HepG2 (cell line): ENCODE measurements at regions not wholly inside any gene's neighbourhood (a gene's known extent, or its start where the extent isn't known, plus 50 kb on each side); places are given as distances from the start of the nearest gene placed in this dataset.

Experiments used
- ATAC-seq: fragments of 200-7000 bp; cut with Tn5 transposase; 3 replicates; pipeline ENCODE4 v1.9.1; 2020; ENCODE audit warnings: mild to moderate bottlenecking, moderate library complexity
- BruUV-seq: library from RNA; stranded (reverse); fragments of 400-500 nt; replicated peaks from 2 replicates; lab custom pipeline; 2021; lab: Mats Ljungman, UMichigan
- CTCF ChIA-PET: fragments of 300-600 bp; formaldehyde crosslinking; extraction: SDS; loops from one replicate; lab custom pipeline; 2021; ENCODE audit warnings: low total read pairs, inconsistent platforms, low intra/inter-chr PET ratio; lab: Yijun Ruan, JAX
- POLR2A ChIA-PET: fragments of 350-600 bp; sonication (Branson Sonifier 250); formaldehyde crosslinking; loops from one replicate; lab custom pipeline; 2020; ENCODE audit warnings: antibody characterized with exemption, inconsistent platforms; lab: Yijun Ruan, JAX
- DNase-seq: peaks from one replicate; pipeline ENCODE4 v3.0.0-alpha.2; 2015; ENCODE audit warnings: low spot score
- FAIRE-seq: peaks from 3 replicates; lab custom pipeline; 2011; peaks lifted over from hg19 to GRCh38; lab: Jason Lieb, UNC
- H2AFZ ChIP-seq: one replicate; pipeline ENCODE4 v1.6.1; 2011; ENCODE audit warnings: low read length, inconsistent platforms
- H3K27ac ChIP-seq: fragments of 300-600 bp; 3 replicates; pipeline ENCODE4 v1.8.0; 2011; ENCODE audit warnings: mixed run types, mild to moderate bottlenecking, mixed read lengths, low read length, inconsistent platforms; ENCODE audit not compliant: insufficient read depth; ENCODE audit errors: extremely low read length
- H3K27me3 ChIP-seq, 2 experiments: fragments of 200-600 bp in 1 of 2; 2 replicates in 1 of 2; 3 replicates in 1 of 2; pipeline versions ENCODE4 v1.6.0 to v1.8.0; 2011; ENCODE audit warnings: low read length in 2 of 2, mild to moderate bottlenecking in 2 of 2, moderate library complexity in 2 of 2, inconsistent platforms in 1 of 2; ENCODE audit not compliant: insufficient read depth in 2 of 2, control insufficient read depth in 1 of 2
- H3K36me3 ChIP-seq, 2 experiments: fragments of 200-600 bp in 1 of 2; replicated peaks in 1 of 2; 2 replicates in 1 of 2; 3 replicates in 1 of 2; pipeline versions ENCODE4 v1.5.1 to v1.8.0; 2011; ENCODE audit warnings: low read length in 2 of 2, inconsistent platforms in 1 of 2; ENCODE audit not compliant: insufficient read depth in 2 of 2, control insufficient read depth in 1 of 2
- H3K4me1 ChIP-seq: 2 replicates; pipeline ENCODE4 v1.5.1; 2012; ENCODE audit warnings: low read length, inconsistent platforms; ENCODE audit not compliant: insufficient read depth
- H3K4me2 ChIP-seq: 2 replicates; pipeline ENCODE4 v1.6.0; 2011; ENCODE audit warnings: low read depth, low read length, inconsistent platforms
- H3K4me3 ChIP-seq, 3 experiments: fragments of 200-600 bp in 1 of 3; sonication (generic), shearing (Covaris generic) in 1 of 3; replicated peaks in 1 of 3; 2 replicates each; pipeline ENCODE4 v1.5.1; 2011 to 2016; ENCODE audit warnings: low read length in 3 of 3, inconsistent platforms in 2 of 3, low read depth in 2 of 3, mild to moderate bottlenecking in 2 of 3, control low read depth in 1 of 3, mixed read lengths in 1 of 3; ENCODE audit not compliant: insufficient read depth in 1 of 3
- H3K79me2 ChIP-seq: one replicate; pipeline ENCODE4 v1.6.1; 2011; ENCODE audit warnings: low read length, inconsistent platforms; ENCODE audit not compliant: insufficient read depth
- H3K9ac ChIP-seq: 2 replicates; pipeline ENCODE4 v1.6.0; 2011; ENCODE audit warnings: mild to moderate bottlenecking, low read depth, low read length, inconsistent platforms; ENCODE audit not compliant: insufficient read depth
- H3K9me3 ChIP-seq: 2 replicates; pipeline ENCODE4 v1.5.1; 2012; ENCODE audit warnings: mild to moderate bottlenecking, low read length
- H4K20me1 ChIP-seq: 2 replicates; pipeline ENCODE4 v1.6.0; 2011; ENCODE audit warnings: inconsistent platforms, mild to moderate bottlenecking, low read length, moderate library complexity; ENCODE audit not compliant: insufficient read depth
- HDAC1 ChIP-seq: sonication (generic); formaldehyde crosslinking; IDR thresholded peaks from 2 replicates; pipeline ENCODE4 v1.5.1; 2020; ENCODE audit warnings: mild to moderate bottlenecking, missing genetic modification reagents
- IRX3 ChIP-seq: sonication (generic); formaldehyde crosslinking; IDR thresholded peaks from 2 replicates; pipeline ENCODE4 v1.8.1; 2023; ENCODE audit warnings: mild to moderate bottlenecking, low read depth, missing genetic modification reagents, borderline replicate concordance
- JUNB ChIP-seq: sonication (generic); formaldehyde crosslinking; IDR thresholded peaks from 2 replicates; pipeline ENCODE4 v1.8.0; 2022; ENCODE audit warnings: missing genetic modification reagents, mild to moderate bottlenecking, borderline replicate concordance
- NPAS2 ChIP-seq: sonication (generic); formaldehyde crosslinking; IDR thresholded peaks from 2 replicates; pipeline ENCODE4 v1.8.0; 2022; ENCODE audit warnings: mild to moderate bottlenecking, missing genetic modification reagents, borderline replicate concordance
- SIN3B ChIP-seq: fragments of 150-350 bp; IDR thresholded peaks from 2 replicates; pipeline ENCODE4 v1.6.1; 2014; ENCODE audit warnings: low read length
- ZNF660 ChIP-seq: sonication (generic); formaldehyde crosslinking; IDR thresholded peaks from 2 replicates; pipeline ENCODE4 v1.5.1; 2020; ENCODE audit warnings: mild to moderate bottlenecking, low read depth, missing genetic modification reagents, borderline replicate concordance
- ZNF781 ChIP-seq: sonication (generic); formaldehyde crosslinking; IDR thresholded peaks from 2 replicates; pipeline ENCODE4 v1.5.1; 2020; ENCODE audit warnings: borderline replicate concordance, mild to moderate bottlenecking, missing genetic modification reagents; ENCODE audit errors: not compliant biosample characterization
- ZZZ3 ChIP-seq: sonication (generic); formaldehyde crosslinking; IDR thresholded peaks from 2 replicates; pipeline ENCODE4 v1.4.0; 2020; ENCODE audit warnings: missing genetic modification reagents, mild to moderate bottlenecking, borderline replicate concordance
- WGBS: methylation state at CpG from one replicate; pipeline ENCODE4 v1.1.6; 2017; ENCODE audit warnings: low lambda C conversion rate; 5-methylcytosine and 5-hydroxymethylcytosine counted together
- in situ Hi-C: cut with HindIII; loops from 2 replicates; pipeline ENCODE4 v1.10.0; 2017; ENCODE audit warnings: low pct_unique_long_range_greater_than_20kb; ENCODE audit not compliant: extremely low pct_ligation_motif_present
- intact Hi-C: fragments of 100-400 bp; cut with micrococcal nuclease; formaldehyde crosslinking; loops from one replicate; pipeline ENCODE4 v1.10.0; 2022; ENCODE audit not compliant: unreplicated experiment
- TF ChIP-seq, protein P1 (sequence below): sonication (generic); formaldehyde crosslinking; IDR thresholded peaks from 2 replicates; pipeline ENCODE4 v1.4.0; 2020; ENCODE audit warnings: missing genetic modification reagents, borderline replicate concordance
- TF ChIP-seq, protein P2 (sequence below): sonication (generic); formaldehyde crosslinking; IDR thresholded peaks from 2 replicates; pipeline ENCODE4 v1.9.0; 2021; ENCODE audit warnings: missing genetic modification reagents, mild to moderate bottlenecking, borderline replicate concordance
- TF ChIP-seq, protein P3 (sequence below): IDR thresholded peaks from 2 replicates; pipeline ENCODE4 v1.6.1; 2016; ENCODE audit warnings: missing genetic modification reagents, missing compliant biosample characterization

DNA sequence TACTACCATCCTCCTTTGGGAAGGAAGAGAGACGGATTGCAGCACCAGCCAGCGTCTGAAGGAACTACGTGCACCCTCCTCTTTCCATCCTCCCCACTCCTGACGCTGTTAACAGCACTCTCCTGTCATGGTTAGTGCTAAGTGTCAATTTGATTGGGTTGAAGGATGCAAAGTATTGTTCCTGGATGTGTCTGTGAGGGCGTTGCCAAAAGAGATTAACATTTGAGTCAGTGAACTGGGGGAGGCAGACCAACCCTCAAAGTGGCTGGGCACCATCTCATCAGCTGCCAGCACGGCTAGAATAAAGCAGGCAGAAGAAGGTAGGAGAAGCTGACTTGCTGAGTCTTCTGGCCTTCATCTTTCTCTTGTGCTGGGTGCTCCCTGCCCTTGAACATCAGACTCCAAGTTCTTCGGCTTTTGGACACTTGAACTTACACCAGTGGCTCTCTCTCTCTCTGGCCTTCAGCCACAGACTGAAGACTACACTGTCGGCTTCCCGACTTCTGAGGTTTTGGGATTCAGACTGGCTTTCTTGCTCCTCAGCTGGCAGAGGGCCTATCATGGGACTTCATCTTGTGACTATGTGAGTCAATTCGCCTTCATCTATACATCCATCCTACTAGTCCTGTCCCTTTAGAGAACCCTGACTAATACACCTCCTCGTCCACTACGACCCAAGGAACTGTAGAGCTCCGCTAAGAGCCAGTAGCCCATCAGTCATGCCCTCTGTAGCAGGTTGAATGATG, 128.2 kb upstream of the HES1 start:
- intact Hi-C loops, result no loop called here
- Histone ChIP-seq H3K4me1 (peaks cover 26% of the 10 kb centered on the region), H3K4me2 (no peak overlapping the region), H3K27ac (no peak overlapping the region), H4K20me1 (no peaks in the 10 kb centered on the region), H3K27me3 (peaks cover 0 to 17% of the 10 kb centered on the region in 2 experiments; a peak in 1 of 5 replicates), H3K36me3 (no peaks in the 10 kb centered on the region), H3K9ac (no peak overlapping the region), H3K4me3 (no peak overlapping the region), H3K9me3 (no peaks in the 10 kb centered on the region), H3K79me2 (no peaks in the 10 kb centered on the region), H2AFZ (no peak overlapping the region)
- no peak for DNase-seq
- ATAC-seq, result no peak
- WGBS, result 40% methylated on average over 13 of the region's 13 CpGs
- no TSS peak for BruUV-seq
- FAIRE-seq, result no peak
- ChIA-PET CTCF (no interaction called here), POLR2A (no interaction called here)
- in situ Hi-C loops, result no loop called here
- TF ChIP-seq, protein P1, sequence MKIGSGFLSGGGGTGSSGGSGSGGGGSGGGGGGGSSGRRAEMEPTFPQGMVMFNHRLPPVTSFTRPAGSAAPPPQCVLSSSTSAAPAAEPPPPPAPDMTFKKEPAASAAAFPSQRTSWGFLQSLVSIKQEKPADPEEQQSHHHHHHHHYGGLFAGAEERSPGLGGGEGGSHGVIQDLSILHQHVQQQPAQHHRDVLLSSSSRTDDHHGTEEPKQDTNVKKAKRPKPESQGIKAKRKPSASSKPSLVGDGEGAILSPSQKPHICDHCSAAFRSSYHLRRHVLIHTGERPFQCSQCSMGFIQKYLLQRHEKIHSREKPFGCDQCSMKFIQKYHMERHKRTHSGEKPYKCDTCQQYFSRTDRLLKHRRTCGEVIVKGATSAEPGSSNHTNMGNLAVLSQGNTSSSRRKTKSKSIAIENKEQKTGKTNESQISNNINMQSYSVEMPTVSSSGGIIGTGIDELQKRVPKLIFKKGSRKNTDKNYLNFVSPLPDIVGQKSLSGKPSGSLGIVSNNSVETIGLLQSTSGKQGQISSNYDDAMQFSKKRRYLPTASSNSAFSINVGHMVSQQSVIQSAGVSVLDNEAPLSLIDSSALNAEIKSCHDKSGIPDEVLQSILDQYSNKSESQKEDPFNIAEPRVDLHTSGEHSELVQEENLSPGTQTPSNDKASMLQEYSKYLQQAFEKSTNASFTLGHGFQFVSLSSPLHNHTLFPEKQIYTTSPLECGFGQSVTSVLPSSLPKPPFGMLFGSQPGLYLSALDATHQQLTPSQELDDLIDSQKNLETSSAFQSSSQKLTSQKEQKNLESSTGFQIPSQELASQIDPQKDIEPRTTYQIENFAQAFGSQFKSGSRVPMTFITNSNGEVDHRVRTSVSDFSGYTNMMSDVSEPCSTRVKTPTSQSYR (CRISPR knock-in tag), result no peak
- TF ChIP-seq ZZZ3 (CRISPR knock-in tag) (no peak), HDAC1 (CRISPR knock-in tag) (no peak), IRX3 (CRISPR knock-in tag) (no peak), SIN3B (no peak), ZNF781 (CRISPR knock-in tag) (no peak), ZNF660 (CRISPR knock-in tag) (no peak), NPAS2 (CRISPR knock-in tag) (no peak), JUNB (CRISPR knock-in tag) (no peak)
- TF ChIP-seq, protein P2, sequence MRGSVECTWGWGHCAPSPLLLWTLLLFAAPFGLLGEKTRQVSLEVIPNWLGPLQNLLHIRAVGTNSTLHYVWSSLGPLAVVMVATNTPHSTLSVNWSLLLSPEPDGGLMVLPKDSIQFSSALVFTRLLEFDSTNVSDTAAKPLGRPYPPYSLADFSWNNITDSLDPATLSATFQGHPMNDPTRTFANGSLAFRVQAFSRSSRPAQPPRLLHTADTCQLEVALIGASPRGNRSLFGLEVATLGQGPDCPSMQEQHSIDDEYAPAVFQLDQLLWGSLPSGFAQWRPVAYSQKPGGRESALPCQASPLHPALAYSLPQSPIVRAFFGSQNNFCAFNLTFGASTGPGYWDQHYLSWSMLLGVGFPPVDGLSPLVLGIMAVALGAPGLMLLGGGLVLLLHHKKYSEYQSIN (CRISPR knock-in tag), result no peak
- TF ChIP-seq, protein P3, sequence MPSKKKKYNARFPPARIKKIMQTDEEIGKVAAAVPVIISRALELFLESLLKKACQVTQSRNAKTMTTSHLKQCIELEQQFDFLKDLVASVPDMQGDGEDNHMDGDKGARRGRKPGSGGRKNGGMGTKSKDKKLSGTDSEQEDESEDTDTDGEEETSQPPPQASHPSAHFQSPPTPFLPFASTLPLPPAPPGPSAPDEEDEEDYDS, result no peak
